ENCODE measurements at regions not wholly inside any gene's neighbourhood (a gene's known extent, or its start where the extent isn't known, plus 50 kb on each side); places are given as distances from the start of the nearest gene placed in this dataset.

GRCh38 chr3:162538906-162539305 is 1042.3 kb downstream of the OTOL1 start:
- CTCF ChIA-PET, result no interaction called here
- no peaks in the 10 kb centered on the region for H3K4me1 Mint-ChIP-seq
- DNase-seq (ENCODE audit: low spot score), result no peak
- no peaks in the 10 kb centered on the region for H3K36me3 Mint-ChIP-seq
- TF ChIP-seq RELA (CRISPR knock-in tag; IDR thresholded peaks at IDR 0.05; ENCODE audit: borderline replicate concordance), result no peak
- TF ChIP-seq SOX15 (CRISPR knock-in tag; IDR thresholded peaks at IDR 0.05), result no peak
- no peak for TF ChIP-seq KAT7 (CRISPR knock-in tag; IDR thresholded peaks at IDR 0.05; ENCODE audit: borderline replicate concordance)
- no peak for TF ChIP-seq NR2C2 (CRISPR knock-in tag; IDR thresholded peaks at IDR 0.05)
- no peak overlapping the region for H3K4me3 Mint-ChIP-seq
- POLR2A ChIA-PET, result no interaction called here
- ATAC-seq, result no peak
- H3K27me3 Mint-ChIP-seq (ENCODE audit: low read depth), result no peaks in the 10 kb centered on the region
- H3K9me3 Mint-ChIP-seq, result no peaks in the 10 kb centered on the region
- no peak overlapping the region for H3K27ac Mint-ChIP-seq

GRCh38 chr3:162540421-162540820 is 1043.8 kb downstream of the OTOL1 start:
- no peak overlapping the region for H3K4me3 Mint-ChIP-seq
- no peak overlapping the region for H3K27ac Mint-ChIP-seq
- H3K27me3 Mint-ChIP-seq (ENCODE audit: low read depth), result no peaks in the 10 kb centered on the region
- ATAC-seq, result no peak
- CTCF ChIA-PET, result no interaction called here
- H3K36me3 Mint-ChIP-seq, result no peaks in the 10 kb centered on the region
- POLR2A ChIA-PET, result no interaction called here
- no peaks in the 10 kb centered on the region for H3K9me3 Mint-ChIP-seq
- no peaks in the 10 kb centered on the region for H3K4me1 Mint-ChIP-seq
- no peak for DNase-seq (ENCODE audit: low spot score)
- TF ChIP-seq ZNF532 (CRISPR knock-in tag; IDR thresholded peaks at IDR 0.05; ENCODE audit: borderline replicate concordance), result no peak
- no peak for TF ChIP-seq GTF2I (CRISPR knock-in tag; conservative IDR thresholded peaks at IDR 0.05)
- no peak for TF ChIP-seq MLX (CRISPR knock-in tag; IDR thresholded peaks at IDR 0.05)
- TF ChIP-seq ZNF317 (CRISPR knock-in tag; IDR thresholded peaks at IDR 0.05; ENCODE audit: borderline replicate concordance, low read depth), result no peak
- no peak for TF ChIP-seq ARID4B (CRISPR knock-in tag; IDR thresholded peaks at IDR 0.05; ENCODE audit: borderline replicate concordance)
- TF ChIP-seq ZNF512 (CRISPR knock-in tag; IDR thresholded peaks at IDR 0.05; ENCODE audit: borderline replicate concordance), result no peak
- no peak for TF ChIP-seq ZNF423 (CRISPR knock-in tag; IDR thresholded peaks at IDR 0.05)
- TF ChIP-seq ZNF219 (CRISPR knock-in tag; IDR thresholded peaks at IDR 0.05; ENCODE audit: borderline replicate concordance), result no peak
- TF ChIP-seq SMAD3 (CRISPR knock-in tag; IDR thresholded peaks at IDR 0.05; ENCODE audit: borderline replicate concordance), result no peak
- TF ChIP-seq FOXK1 (CRISPR knock-in tag; IDR thresholded peaks at IDR 0.05), result no peak
- no peak for TF ChIP-seq RORB (CRISPR knock-in tag; IDR thresholded peaks at IDR 0.05)
- no peak for TF ChIP-seq FOXP1 (CRISPR knock-in tag; IDR thresholded peaks at IDR 0.05; ENCODE audit: borderline replicate concordance)
- TF ChIP-seq KAT7 (CRISPR knock-in tag; IDR thresholded peaks at IDR 0.05; ENCODE audit: borderline replicate concordance), result no peak
- no peak for TF ChIP-seq SMAD4 (CRISPR knock-in tag; IDR thresholded peaks at IDR 0.05)
- TF ChIP-seq ZMAT4 (CRISPR knock-in tag; IDR thresholded peaks at IDR 0.05), result no peak
- TF ChIP-seq ZBTB21 (CRISPR knock-in tag; IDR thresholded peaks at IDR 0.05; ENCODE audit: borderline replicate concordance), result no peak

All from WTC11 (cell line).